Retinal pigment epithelial cell (primary cell): ENCODE measurements at regions not wholly inside any gene's neighbourhood (a gene's known extent, or its start where the extent isn't known, plus 50 kb on each side); places are given as distances from the start of the nearest gene placed in this dataset.
A peak's percentile ranks its signal among the peaks of the same experiment; 100 is the strongest.
"Not testable (repeated sequence)": the region's sequence is repeated elsewhere in the genome, so short reads cannot be mapped to it uniquely, and the experiment has no call there.

ENCODE experiments used
- DNase-seq: peaks from one replicate; pipeline ENCODE4 v3.0.0-alpha.2; 2010; ENCODE audit warnings: low read depth
- H3K4me3 ChIP-seq: 2 replicates; pipeline ENCODE4 v1.5.1; 2011; ENCODE audit warnings: mild to moderate bottlenecking, low read length, control low read depth, moderate library complexity
- CTCF ChIP-seq: conservative IDR thresholded peaks from 2 replicates; pipeline ENCODE4 v1.5.1; 2011; ENCODE audit warnings: low read depth, low read length, control low read depth, inconsistent platforms

GRCh38 chr1:117314951-117315350 is 52.3 kb upstream of the MAN1A2 start:
- DNase-seq, H3K4me3 ChIP-seq: not testable (repeated sequence)

- TF ChIP-seq CTCF: no peak
- no peak overlapping the region for H3K4me3 ChIP-seq
- no peak for DNase-seq
Observed at GRCh38 chr1:117313555-117313954, 53.7 kb upstream of the MAN1A2 start.

GRCh38 chr1:117312453-117313138 is 54.7 kb upstream of the MAN1A2 start:
- H3K4me3 ChIP-seq: no peak overlapping the region
- no peak for DNase-seq
- TF ChIP-seq CTCF: peak; percentile 64

GRCh38 chr1:117308311-117308916 is 58.8 kb upstream of the MAN1A2 start:
- DNase-seq: no peak
- no peak for TF ChIP-seq CTCF
- no peak overlapping the region for H3K4me3 ChIP-seq

- DNase-seq: no peak
- H3K4me3 ChIP-seq: no peak overlapping the region
- no peak for TF ChIP-seq CTCF
Observed at GRCh38 chr1:117301901-117302300, 65.3 kb upstream of the MAN1A2 start.

- not testable (repeated sequence) for DNase-seq, H3K4me3 ChIP-seq
Observed at GRCh38 chr1:117300183-117300582, 67.1 kb upstream of the MAN1A2 start.

GRCh38 chr1:117295001-117295400 is 72.2 kb upstream of the MAN1A2 start:
- H3K4me3 ChIP-seq: no peak overlapping the region
- no peak for TF ChIP-seq CTCF
- no peak for DNase-seq

- no peak for DNase-seq
- TF ChIP-seq CTCF: no peak
- H3K4me3 ChIP-seq: no peak overlapping the region
Observed at GRCh38 chr1:117290890-117291289, 76.4 kb upstream of the MAN1A2 start.
